GM12892 (cell line): ENCODE measurements at regions not wholly inside any gene's neighbourhood (a gene's known extent, or its start where the extent isn't known, plus 50 kb on each side); places are given as distances from the start of the nearest gene placed in this dataset.

Source experiments
- POLR2A ChIP-seq: IDR thresholded peaks from 2 replicates; pipeline ENCODE4 v1.6.1; 2011; ENCODE audit warnings: low read depth, low read length, control low read depth
- POLR2AphosphoS5 ChIP-seq: IDR thresholded peaks from 2 replicates; pipeline ENCODE4 v1.6.1; 2011; ENCODE audit warnings: low read depth, low read length, control low read depth
- TAF1 ChIP-seq: IDR thresholded peaks from 2 replicates; pipeline ENCODE4 v1.6.1; 2011; ENCODE audit warnings: low read depth, mild to moderate bottlenecking, control low read depth, low read length, borderline replicate concordance

DNA sequence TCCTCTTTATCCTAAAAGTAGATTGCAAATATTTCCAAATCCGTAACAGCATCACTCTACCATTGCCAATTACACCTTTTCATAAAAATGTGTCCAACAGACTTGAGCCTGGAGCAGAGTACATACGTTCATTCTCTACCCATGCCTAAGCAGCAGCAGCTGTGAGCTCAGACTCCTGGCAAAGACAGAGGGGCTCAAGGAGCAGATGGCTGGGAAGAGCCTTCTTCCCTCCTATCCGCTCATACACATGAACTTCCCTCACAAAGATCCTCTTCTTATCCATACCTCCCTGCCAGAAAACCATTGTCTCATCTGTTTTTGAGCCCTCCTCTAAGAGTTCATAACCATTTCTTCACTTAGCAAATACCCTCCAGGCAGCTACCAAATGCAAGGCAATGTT is 164.3 kb upstream of the ARL4C start:
- TF ChIP-seq POLR2AphosphoS5 (no peak), TAF1 (no peak), POLR2A (no peak)
